GM18861 (cell line): ENCODE measurements at regions not wholly inside any gene's neighbourhood (a gene's known extent, or its start where the extent isn't known, plus 50 kb on each side); places are given as distances from the start of the nearest gene placed in this dataset.

Experiments used
- ATAC-seq: cut with Tn5 transposase; IDR thresholded peaks from one replicate; pipeline ENCODE4 v1.9.1; 2021; ENCODE audit not compliant: unreplicated experiment

GRCh38 chr7:21140622-21141021 lies 287.3 kb upstream of the SP4 start:
- no peak for ATAC-seq

- no peak for ATAC-seq
Measured at GRCh38 chr7:21141476-21141875, 286.4 kb upstream of the SP4 start.

GRCh38 chr7:21142081-21142480 lies 285.8 kb upstream of the SP4 start:
- no peak for ATAC-seq

- no peak for ATAC-seq
Measured at GRCh38 chr7:21146642-21147423, 281.1 kb upstream of the SP4 start.

- ATAC-seq, result no peak
Measured at GRCh38 chr7:21149809-21150208, 278.1 kb upstream of the SP4 start.

GRCh38 chr7:21154614-21155013 lies 273.3 kb upstream of the SP4 start:
- no peak for ATAC-seq

GRCh38 chr7:21159506-21159905 lies 268.4 kb upstream of the SP4 start:
- no peak for ATAC-seq

GRCh38 chr7:21160401-21160800 lies 267.5 kb upstream of the SP4 start:
- ATAC-seq, result no peak

GRCh38 chr7:21167942-21168341 lies 259.9 kb upstream of the SP4 start:
- ATAC-seq, result no peak

GRCh38 chr7:21169667-21170580 lies 258.0 kb upstream of the SP4 start:
- no peak for ATAC-seq

- ATAC-seq, result no peak
Measured at GRCh38 chr7:21172800-21173199, 255.1 kb upstream of the SP4 start.

- no peak for ATAC-seq
Measured at GRCh38 chr7:21173436-21173835, 254.4 kb upstream of the SP4 start.

GRCh38 chr7:21175714-21176113 lies 252.2 kb upstream of the SP4 start:
- ATAC-seq, result no peak

- no peak for ATAC-seq
Measured at GRCh38 chr7:21184942-21185652, 242.8 kb upstream of the SP4 start.

- ATAC-seq, result no peak
Measured at GRCh38 chr7:21185653-21186265, 242.1 kb upstream of the SP4 start.

- no peak for ATAC-seq
Measured at GRCh38 chr7:21191321-21192073, 236.4 kb upstream of the SP4 start.

GRCh38 chr7:21192657-21193056 lies 235.2 kb upstream of the SP4 start:
- ATAC-seq, result no peak

GRCh38 chr7:21193895-21194294 lies 234.0 kb upstream of the SP4 start:
- ATAC-seq, result no peak

- no peak for ATAC-seq
Measured at GRCh38 chr7:21194936-21195335, 232.9 kb upstream of the SP4 start.

- ATAC-seq, result no peak
Measured at GRCh38 chr7:21198921-21199320, 229.0 kb upstream of the SP4 start.
